AG09319 (cell line): ENCODE measurements at regions not wholly inside any gene's neighbourhood (a gene's known extent, or its start where the extent isn't known, plus 50 kb on each side); places are given as distances from the start of the nearest gene placed in this dataset.

Experiments
- DNase-seq: peaks from one replicate; pipeline ENCODE4 v3.0.0-alpha.2; 2010; ENCODE audit warnings: low read depth; ENCODE audit errors: extremely low read depth
- TF ChIP-seq, protein P1 (sequence below): IDR thresholded peaks from 2 replicates; pipeline ENCODE4 v1.5.1; 2011; ENCODE audit warnings: low read depth, mild to moderate bottlenecking, inconsistent platforms, low read length, moderate library complexity

DNA sequence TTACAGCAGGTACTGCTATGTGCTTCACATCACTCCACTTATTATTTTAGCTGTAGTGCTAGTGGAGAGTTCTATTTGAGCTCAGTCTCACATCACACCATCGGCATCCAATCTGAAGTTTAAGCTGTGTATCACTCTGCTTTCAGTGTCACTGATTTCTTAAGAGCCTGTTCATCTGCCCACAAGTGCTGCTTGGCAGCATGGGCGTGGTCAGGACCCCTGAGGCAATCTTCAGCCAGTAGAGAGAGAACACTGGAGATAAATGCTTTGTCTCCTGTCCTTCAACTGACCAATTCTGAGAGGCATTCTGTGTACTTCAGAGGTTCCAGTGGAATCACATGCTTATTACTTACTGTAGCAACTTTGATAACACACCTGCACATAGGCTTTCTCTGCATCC lies 728.8 kb downstream of the RPS29 start:
- TF ChIP-seq, protein P1, sequence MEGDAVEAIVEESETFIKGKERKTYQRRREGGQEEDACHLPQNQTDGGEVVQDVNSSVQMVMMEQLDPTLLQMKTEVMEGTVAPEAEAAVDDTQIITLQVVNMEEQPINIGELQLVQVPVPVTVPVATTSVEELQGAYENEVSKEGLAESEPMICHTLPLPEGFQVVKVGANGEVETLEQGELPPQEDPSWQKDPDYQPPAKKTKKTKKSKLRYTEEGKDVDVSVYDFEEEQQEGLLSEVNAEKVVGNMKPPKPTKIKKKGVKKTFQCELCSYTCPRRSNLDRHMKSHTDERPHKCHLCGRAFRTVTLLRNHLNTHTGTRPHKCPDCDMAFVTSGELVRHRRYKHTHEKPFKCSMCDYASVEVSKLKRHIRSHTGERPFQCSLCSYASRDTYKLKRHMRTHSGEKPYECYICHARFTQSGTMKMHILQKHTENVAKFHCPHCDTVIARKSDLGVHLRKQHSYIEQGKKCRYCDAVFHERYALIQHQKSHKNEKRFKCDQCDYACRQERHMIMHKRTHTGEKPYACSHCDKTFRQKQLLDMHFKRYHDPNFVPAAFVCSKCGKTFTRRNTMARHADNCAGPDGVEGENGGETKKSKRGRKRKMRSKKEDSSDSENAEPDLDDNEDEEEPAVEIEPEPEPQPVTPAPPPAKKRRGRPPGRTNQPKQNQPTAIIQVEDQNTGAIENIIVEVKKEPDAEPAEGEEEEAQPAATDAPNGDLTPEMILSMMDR, result no peak

DNA sequence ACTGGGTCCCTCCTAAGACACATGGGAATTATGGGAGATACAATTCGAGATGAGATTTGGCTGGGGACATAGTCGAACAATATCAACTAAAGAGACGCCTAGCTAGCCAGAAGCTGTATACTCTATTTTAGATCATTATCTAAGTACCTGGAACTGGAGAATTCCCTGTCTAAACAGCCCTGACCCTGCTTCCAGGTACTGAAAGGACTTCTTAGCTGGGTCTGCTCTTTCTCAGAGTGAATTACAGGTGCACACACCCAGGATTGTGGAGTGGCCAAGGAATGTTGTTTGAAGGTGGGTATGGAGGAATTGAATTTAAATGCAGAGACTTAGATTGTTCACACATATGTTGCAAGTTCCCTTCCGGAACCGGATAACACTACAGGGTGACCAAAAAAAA lies 733.0 kb downstream of the RPS29 start:
- TF ChIP-seq, protein P1, result no peak
- DNase-seq, result no peak

More for the DNA sequence above, 728.8 kb downstream of the RPS29 start:
- DNase-seq, result no peak

DNA sequence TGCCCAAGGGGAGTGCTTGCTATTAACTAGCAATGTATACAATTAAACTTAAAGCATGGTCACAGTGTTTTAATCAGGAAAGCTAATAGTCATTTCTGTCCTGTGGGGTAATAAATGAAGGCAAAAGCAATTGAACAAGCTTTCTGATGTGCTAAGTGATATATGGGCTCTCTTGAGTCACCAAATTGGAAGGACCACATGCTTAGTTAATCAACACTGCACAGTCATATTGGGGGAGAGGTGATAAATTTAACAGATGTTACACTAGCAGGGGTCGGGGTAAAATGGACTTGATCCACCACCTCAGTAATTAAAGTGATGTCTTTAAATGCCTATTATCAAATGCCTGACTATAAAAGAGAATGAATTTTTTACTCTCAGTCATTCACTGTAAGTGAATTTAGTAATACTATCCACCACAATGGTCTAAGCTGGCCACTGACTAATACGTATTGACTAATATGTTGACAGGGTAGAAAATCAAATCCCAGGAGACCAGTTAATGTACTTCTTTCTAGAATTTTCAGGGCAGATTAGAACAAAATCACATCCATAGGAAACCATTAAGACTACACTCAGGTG lies 736.3 kb downstream of the RPS29 start:
- TF ChIP-seq, protein P1, result no peak
- DNase-seq, result no peak

DNA sequence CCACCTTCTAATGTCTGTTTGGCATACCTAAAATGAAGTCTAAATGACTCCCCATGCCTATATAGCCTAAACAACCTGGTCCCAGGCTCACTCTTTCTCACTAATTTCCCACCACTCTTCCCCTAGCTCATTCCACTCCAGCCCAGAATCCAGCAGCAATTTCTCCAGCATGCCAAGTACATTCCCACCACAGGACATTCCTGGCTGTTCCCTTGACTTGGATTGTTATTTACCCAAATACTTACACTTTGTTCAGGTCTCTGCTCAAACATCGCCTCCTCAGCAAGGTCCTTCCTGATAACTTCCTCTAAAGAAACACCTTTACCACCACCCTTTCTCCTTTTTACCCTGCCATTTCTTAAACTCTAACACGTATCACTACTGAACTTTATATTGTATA lies 743.4 kb downstream of the RPS29 start:
- DNase-seq, result no peak
- TF ChIP-seq, protein P1, result no peak

DNA sequence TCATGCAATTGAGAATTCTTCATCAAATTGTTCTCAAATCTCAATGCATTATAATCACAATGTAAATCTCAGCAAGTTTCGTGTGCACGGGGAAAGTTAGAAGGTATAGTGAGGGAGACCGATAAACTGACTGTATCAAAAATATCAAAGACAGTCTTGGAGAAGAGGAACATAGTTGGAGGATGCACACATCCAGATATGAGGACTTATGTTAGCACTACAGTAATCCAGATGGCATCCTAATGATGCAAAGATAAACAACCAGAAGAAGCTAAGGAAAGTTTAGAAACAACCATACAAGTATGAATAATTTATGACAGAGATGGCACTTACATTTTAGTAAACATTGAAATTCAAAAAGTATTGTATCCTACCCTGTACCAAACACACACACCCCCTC lies 760.1 kb downstream of the RPS29 start:
- no peak for DNase-seq
- TF ChIP-seq, protein P1, result no peak

DNA sequence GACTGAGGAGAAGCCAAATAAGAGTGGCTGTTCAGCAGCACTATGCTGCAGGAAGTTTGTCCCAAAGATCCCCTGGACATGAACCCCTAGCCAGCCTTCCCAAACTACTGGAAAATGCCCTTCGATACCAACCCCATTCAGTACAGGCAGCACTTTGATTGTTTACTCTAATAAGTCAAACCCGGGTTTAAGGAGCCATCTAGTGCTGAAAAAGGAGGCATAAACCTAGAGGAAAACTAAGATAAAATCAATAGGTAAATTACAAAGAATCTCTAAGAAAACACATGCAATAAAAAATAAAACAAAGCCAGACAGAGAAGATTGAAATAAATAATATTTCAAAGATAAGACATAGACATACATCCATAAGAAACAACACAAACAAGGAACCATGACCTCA lies 771.6 kb downstream of the RPS29 start:
- DNase-seq, result no peak
- TF ChIP-seq, protein P1, result no peak

DNA sequence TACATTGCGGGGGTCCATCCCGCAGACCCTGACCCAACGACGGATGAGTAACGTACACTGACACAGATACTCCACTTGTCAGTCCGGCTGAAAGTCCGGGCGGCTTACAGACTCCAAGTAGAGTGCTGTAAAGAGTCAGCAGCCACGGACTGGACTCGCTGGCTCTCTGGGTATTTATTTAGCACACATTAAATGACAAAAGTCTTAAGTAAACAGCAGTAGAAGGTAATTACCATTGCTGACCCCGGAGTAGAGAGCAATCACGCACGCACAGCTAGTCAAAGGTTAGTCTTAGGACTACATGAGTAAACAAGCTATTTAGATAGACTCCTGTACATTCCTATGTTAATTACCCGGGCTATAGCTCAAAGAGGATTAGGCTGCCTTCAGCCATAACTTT lies 780.9 kb downstream of the RPS29 start:
- TF ChIP-seq, protein P1, result no peak
- no peak for DNase-seq
